ENCODE measurements at regions not wholly inside any gene's neighbourhood (a gene's known extent, or its start where the extent isn't known, plus 50 kb on each side); places are given as distances from the start of the nearest gene placed in this dataset.

DNA sequence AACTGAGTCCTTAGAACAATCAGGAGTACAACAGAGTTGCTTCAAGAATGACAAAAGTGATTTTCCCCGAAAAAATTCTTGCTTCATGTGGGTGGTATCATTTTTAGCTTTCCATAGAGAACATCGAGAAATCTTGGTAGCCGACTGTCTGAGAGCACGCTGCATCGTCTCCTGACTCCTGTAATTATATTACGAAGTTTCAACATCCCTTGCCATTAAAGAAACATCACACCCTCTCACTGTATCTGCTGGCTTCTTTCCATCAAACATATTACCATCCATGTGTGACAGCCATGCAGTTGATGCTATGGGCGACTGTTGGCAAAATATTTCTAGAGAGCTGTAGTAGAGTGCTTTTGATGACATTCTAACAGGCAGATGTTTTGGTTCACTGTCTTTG is 311.2 kb downstream of the CMPK2 start:
- TF ChIP-seq TAF1 (IDR thresholded peaks at IDR 0.05; ENCODE audit: borderline replicate concordance, insufficient read depth, low read length) = no peak
- no peak for TF ChIP-seq POLR2AphosphoS5 (IDR thresholded peaks at IDR 0.05; ENCODE audit: low read depth, low read length)
- TF ChIP-seq SIN3A (IDR thresholded peaks at IDR 0.05; ENCODE audit: borderline replicate concordance, insufficient read depth, low read length) = no peak
- TF ChIP-seq, protein P1, sequence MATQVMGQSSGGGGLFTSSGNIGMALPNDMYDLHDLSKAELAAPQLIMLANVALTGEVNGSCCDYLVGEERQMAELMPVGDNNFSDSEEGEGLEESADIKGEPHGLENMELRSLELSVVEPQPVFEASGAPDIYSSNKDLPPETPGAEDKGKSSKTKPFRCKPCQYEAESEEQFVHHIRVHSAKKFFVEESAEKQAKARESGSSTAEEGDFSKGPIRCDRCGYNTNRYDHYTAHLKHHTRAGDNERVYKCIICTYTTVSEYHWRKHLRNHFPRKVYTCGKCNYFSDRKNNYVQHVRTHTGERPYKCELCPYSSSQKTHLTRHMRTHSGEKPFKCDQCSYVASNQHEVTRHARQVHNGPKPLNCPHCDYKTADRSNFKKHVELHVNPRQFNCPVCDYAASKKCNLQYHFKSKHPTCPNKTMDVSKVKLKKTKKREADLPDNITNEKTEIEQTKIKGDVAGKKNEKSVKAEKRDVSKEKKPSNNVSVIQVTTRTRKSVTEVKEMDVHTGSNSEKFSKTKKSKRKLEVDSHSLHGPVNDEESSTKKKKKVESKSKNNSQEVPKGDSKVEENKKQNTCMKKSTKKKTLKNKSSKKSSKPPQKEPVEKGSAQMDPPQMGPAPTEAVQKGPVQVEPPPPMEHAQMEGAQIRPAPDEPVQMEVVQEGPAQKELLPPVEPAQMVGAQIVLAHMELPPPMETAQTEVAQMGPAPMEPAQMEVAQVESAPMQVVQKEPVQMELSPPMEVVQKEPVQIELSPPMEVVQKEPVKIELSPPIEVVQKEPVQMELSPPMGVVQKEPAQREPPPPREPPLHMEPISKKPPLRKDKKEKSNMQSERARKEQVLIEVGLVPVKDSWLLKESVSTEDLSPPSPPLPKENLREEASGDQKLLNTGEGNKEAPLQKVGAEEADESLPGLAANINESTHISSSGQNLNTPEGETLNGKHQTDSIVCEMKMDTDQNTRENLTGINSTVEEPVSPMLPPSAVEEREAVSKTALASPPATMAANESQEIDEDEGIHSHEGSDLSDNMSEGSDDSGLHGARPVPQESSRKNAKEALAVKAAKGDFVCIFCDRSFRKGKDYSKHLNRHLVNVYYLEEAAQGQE (IDR thresholded peaks at IDR 0.05; ENCODE audit: insufficient read depth in 1 of 2, low read depth in 2 of 2, low read length in 2 of 2) = no peak
- no peak for TF ChIP-seq FOXP2 (optimal IDR thresholded peaks at IDR 0.05; ENCODE audit: borderline replicate concordance, extremely low read depth, extremely low read length, insufficient read depth)

Data from PFSK-1 (cell line).